IMR-90 (cell line): ENCODE measurements at regions not wholly inside any gene's neighbourhood (a gene's known extent, or its start where the extent isn't known, plus 50 kb on each side); places are given as distances from the start of the nearest gene placed in this dataset.

Experiments
- CHD1 ChIP-seq: IDR thresholded peaks from 2 replicates; pipeline ENCODE4 v1.6.1; 2012; ENCODE audit warnings: low read depth, low read length, improper control_type of control experiment
- FOS ChIP-seq: fragments of 150-350 bp; IDR thresholded peaks from 2 replicates; pipeline ENCODE4 v1.6.1; 2016; ENCODE audit warnings: low read depth, low read length
- MAFK ChIP-seq: IDR thresholded peaks from 2 replicates; pipeline ENCODE4 v1.6.1; 2012; ENCODE audit warnings: low read depth, low read length, improper control_type of control experiment
- MXI1 ChIP-seq: IDR thresholded peaks from 2 replicates; pipeline ENCODE4 v1.6.1; 2012; ENCODE audit warnings: low read depth, mild to moderate bottlenecking, low read length, moderate library complexity, borderline replicate concordance
- POLR2A ChIP-seq: IDR thresholded peaks from 2 replicates; pipeline ENCODE4 v1.6.1; 2012; ENCODE audit warnings: mild to moderate bottlenecking, low read depth, low read length
- RAD21 ChIP-seq: IDR thresholded peaks from 2 replicates; pipeline ENCODE4 v1.6.1; 2012; ENCODE audit warnings: low read length, improper control_type of control experiment
- RCOR1 ChIP-seq: IDR thresholded peaks from 2 replicates; pipeline ENCODE4 v1.6.1; 2012; ENCODE audit warnings: mild to moderate bottlenecking, low read length, improper control_type of control experiment; ENCODE audit not compliant: insufficient replicate concordance
- RFX5 ChIP-seq: IDR thresholded peaks from 2 replicates; pipeline ENCODE4 v1.8.0; 2012; ENCODE audit warnings: low read depth, mild to moderate bottlenecking, low read length, moderate library complexity
- SMC3 ChIP-seq: fragments of 150-350 bp; IDR thresholded peaks from 2 replicates; pipeline ENCODE4 v1.6.1; 2016; ENCODE audit warnings: low read depth, mild to moderate bottlenecking, antibody characterized with exemption, low read length, moderate library complexity
- TF ChIP-seq, protein P1 (sequence below): conservative IDR thresholded peaks from 2 replicates; pipeline ENCODE4 v1.5.1; 2012; ENCODE audit warnings: mild to moderate bottlenecking, low read depth, low read length, improper control_type of control experiment
- TF ChIP-seq, protein P2 (sequence below): fragments of 150-350 bp; IDR thresholded peaks from 2 replicates; pipeline ENCODE4 v1.6.1; 2017; ENCODE audit warnings: mild to moderate bottlenecking, antibody characterized with exemption, low read length, low read depth

- TF ChIP-seq RCOR1 (no peak), MXI1 (no peak), MAFK (no peak), CHD1 (no peak), SMC3 (no peak), POLR2A (no peak), RAD21 (no peak), RFX5 (no peak), FOS (no peak)
- TF ChIP-seq, protein P1, sequence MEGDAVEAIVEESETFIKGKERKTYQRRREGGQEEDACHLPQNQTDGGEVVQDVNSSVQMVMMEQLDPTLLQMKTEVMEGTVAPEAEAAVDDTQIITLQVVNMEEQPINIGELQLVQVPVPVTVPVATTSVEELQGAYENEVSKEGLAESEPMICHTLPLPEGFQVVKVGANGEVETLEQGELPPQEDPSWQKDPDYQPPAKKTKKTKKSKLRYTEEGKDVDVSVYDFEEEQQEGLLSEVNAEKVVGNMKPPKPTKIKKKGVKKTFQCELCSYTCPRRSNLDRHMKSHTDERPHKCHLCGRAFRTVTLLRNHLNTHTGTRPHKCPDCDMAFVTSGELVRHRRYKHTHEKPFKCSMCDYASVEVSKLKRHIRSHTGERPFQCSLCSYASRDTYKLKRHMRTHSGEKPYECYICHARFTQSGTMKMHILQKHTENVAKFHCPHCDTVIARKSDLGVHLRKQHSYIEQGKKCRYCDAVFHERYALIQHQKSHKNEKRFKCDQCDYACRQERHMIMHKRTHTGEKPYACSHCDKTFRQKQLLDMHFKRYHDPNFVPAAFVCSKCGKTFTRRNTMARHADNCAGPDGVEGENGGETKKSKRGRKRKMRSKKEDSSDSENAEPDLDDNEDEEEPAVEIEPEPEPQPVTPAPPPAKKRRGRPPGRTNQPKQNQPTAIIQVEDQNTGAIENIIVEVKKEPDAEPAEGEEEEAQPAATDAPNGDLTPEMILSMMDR, result no peak
- TF ChIP-seq, protein P2, sequence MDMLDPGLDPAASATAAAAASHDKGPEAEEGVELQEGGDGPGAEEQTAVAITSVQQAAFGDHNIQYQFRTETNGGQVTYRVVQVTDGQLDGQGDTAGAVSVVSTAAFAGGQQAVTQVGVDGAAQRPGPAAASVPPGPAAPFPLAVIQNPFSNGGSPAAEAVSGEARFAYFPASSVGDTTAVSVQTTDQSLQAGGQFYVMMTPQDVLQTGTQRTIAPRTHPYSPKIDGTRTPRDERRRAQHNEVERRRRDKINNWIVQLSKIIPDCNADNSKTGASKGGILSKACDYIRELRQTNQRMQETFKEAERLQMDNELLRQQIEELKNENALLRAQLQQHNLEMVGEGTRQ, result no peak
Observed at GRCh38 chr21:23119491-23119890, 2121.3 kb downstream of the NCAM2 start.
